Astrocyte (in vitro differentiated cells and primary cell): ENCODE measurements at regions not wholly inside any gene's neighbourhood (a gene's known extent, or its start where the extent isn't known, plus 50 kb on each side); places are given as distances from the start of the nearest gene placed in this dataset.
"Not testable (repeated sequence)": the region's sequence is repeated elsewhere in the genome, so short reads cannot be mapped to it uniquely, and the experiment has no call there.

ENCODE experiments used
- DNase-seq: peaks from one replicate; pipeline ENCODE4 v3.0.0-alpha.2; 2010; ENCODE audit warnings: low read depth
- FAIRE-seq: peaks from 2 replicates; lab custom pipeline; 2011; peaks lifted over from hg19 to GRCh38; lab: Jason Lieb, UNC
- H2AFZ ChIP-seq: 2 replicates; pipeline ENCODE4 v1.6.0; 2012; ENCODE audit warnings: low read depth, low read length, inconsistent platforms
- H3K27ac ChIP-seq: 2 replicates; pipeline ENCODE4 v1.5.1; 2011; ENCODE audit warnings: low read depth, low read length, inconsistent platforms
- H3K27me3 ChIP-seq: 2 replicates; pipeline ENCODE4 v1.6.0; 2011; ENCODE audit warnings: low read length, inconsistent platforms; ENCODE audit not compliant: insufficient read depth
- H3K36me3 ChIP-seq: 2 replicates; pipeline ENCODE4 v1.5.1; 2011; ENCODE audit warnings: low read length, inconsistent platforms; ENCODE audit not compliant: insufficient read depth
- H3K4me1 ChIP-seq: 2 replicates; pipeline ENCODE4 v1.5.1; 2011; ENCODE audit warnings: low read length, inconsistent platforms; ENCODE audit not compliant: insufficient read depth
- H3K4me2 ChIP-seq: 2 replicates; pipeline ENCODE4 v1.6.0; 2012; ENCODE audit warnings: low read length, inconsistent platforms
- H3K4me3 ChIP-seq: 2 replicates; pipeline ENCODE4 v1.5.1; 2011; ENCODE audit warnings: low read depth, mild to moderate bottlenecking, low read length, inconsistent platforms; ENCODE audit not compliant: insufficient read depth
- H3K79me2 ChIP-seq: 2 replicates; pipeline ENCODE4 v1.6.0; 2012; ENCODE audit warnings: mild to moderate bottlenecking, low read length, inconsistent platforms; ENCODE audit not compliant: insufficient read depth
- H3K9ac ChIP-seq: 2 replicates; pipeline ENCODE4 v1.6.0; 2012; ENCODE audit warnings: mild to moderate bottlenecking, low read length, inconsistent platforms
- H3K9me3 ChIP-seq: 2 replicates; pipeline ENCODE4 v1.5.1; 2012; ENCODE audit warnings: low read depth, mild to moderate bottlenecking, low read length, inconsistent platforms; ENCODE audit not compliant: insufficient read depth
- H4K20me1 ChIP-seq: 2 replicates; pipeline ENCODE4 v1.6.0; 2012; ENCODE audit warnings: low read length, inconsistent platforms; ENCODE audit not compliant: insufficient read depth
- H3K27ac Mint-ChIP-seq: one replicate; pipeline ENCODE4 v1.8.0; 2021; ENCODE audit warnings: mild to moderate bottlenecking, mixed read lengths; ENCODE audit not compliant: unreplicated experiment
- H3K27me3 Mint-ChIP-seq: one replicate; pipeline ENCODE4 v1.8.0; 2021; ENCODE audit warnings: low read depth, mixed read lengths; ENCODE audit not compliant: unreplicated experiment
- H3K36me3 Mint-ChIP-seq: one replicate; pipeline ENCODE4 v1.8.0; 2021; ENCODE audit warnings: low read depth, mixed read lengths; ENCODE audit not compliant: unreplicated experiment
- H3K4me1 Mint-ChIP-seq: one replicate; pipeline ENCODE4 v1.8.0; 2021; ENCODE audit warnings: low read depth, mixed read lengths; ENCODE audit not compliant: unreplicated experiment
- H3K4me3 Mint-ChIP-seq: one replicate; pipeline ENCODE4 v1.8.0; 2021; ENCODE audit warnings: mild to moderate bottlenecking, moderate library complexity, mixed read lengths; ENCODE audit not compliant: unreplicated experiment
- H3K9me3 Mint-ChIP-seq: one replicate; pipeline ENCODE4 v1.8.0; 2021; ENCODE audit warnings: mild to moderate bottlenecking, mixed read lengths; ENCODE audit not compliant: unreplicated experiment
- CTCF ChIP-seq: IDR thresholded peaks from 2 replicates; pipeline ENCODE4 v1.5.1; 2011; ENCODE audit warnings: low read depth, mild to moderate bottlenecking, inconsistent platforms, low read length, moderate library complexity; ENCODE audit not compliant: insufficient read depth
- EZH2 ChIP-seq: IDR thresholded peaks from 2 replicates; pipeline ENCODE4 v1.6.1; 2012; ENCODE audit warnings: mild to moderate bottlenecking, low read length, inconsistent platforms; ENCODE audit not compliant: insufficient read depth

- Mint-ChIP-seq H3K4me3 (no peak overlapping the region), H3K4me1 (no peaks in the 10 kb centered on the region), H3K27ac (no peak overlapping the region), H3K9me3 (no peaks in the 10 kb centered on the region), H3K36me3 (no peaks in the 10 kb centered on the region), H3K27me3 (no peaks in the 10 kb centered on the region)
- Histone ChIP-seq H3K27ac (no peak overlapping the region), H4K20me1 (no peaks in the 10 kb centered on the region), H3K9me3 (no peaks in the 10 kb centered on the region), H3K9ac (no peak overlapping the region), H3K27me3 (no peaks in the 10 kb centered on the region), H3K36me3 (no peaks in the 10 kb centered on the region), H2AFZ (no peak overlapping the region), H3K4me2 (no peak overlapping the region), H3K4me1 (no peaks in the 10 kb centered on the region), H3K4me3 (no peak overlapping the region), H3K79me2 (no peaks in the 10 kb centered on the region)
- TF ChIP-seq CTCF (no peak), EZH2 (no peak)
- FAIRE-seq: no peak
- DNase-seq: no peak
Observed at GRCh38 chr14:21910260-21910659, 236.6 kb upstream of the OR4E1 start.

- Histone ChIP-seq H3K4me2 (no peak overlapping the region), H3K36me3 (no peaks in the 10 kb centered on the region), H3K27ac (no peak overlapping the region), H3K27me3 (no peaks in the 10 kb centered on the region), H2AFZ (no peak overlapping the region), H3K9me3 (no peaks in the 10 kb centered on the region), H4K20me1 (no peaks in the 10 kb centered on the region), H3K79me2 (no peaks in the 10 kb centered on the region), H3K9ac (no peak overlapping the region), H3K4me1 (no peaks in the 10 kb centered on the region), H3K4me3 (no peak overlapping the region)
- DNase-seq (no peak), FAIRE-seq (no peak)
- H3K27ac Mint-ChIP-seq: no peak overlapping the region
- no peaks in the 10 kb centered on the region for H3K36me3 Mint-ChIP-seq
- no peaks in the 10 kb centered on the region for H3K27me3 Mint-ChIP-seq
- TF ChIP-seq CTCF (peak; percentile 23), EZH2 (no peak)
- H3K9me3 Mint-ChIP-seq: peaks cover 3% of the 10 kb centered on the region
- no peak overlapping the region for H3K4me3 Mint-ChIP-seq
- no peaks in the 10 kb centered on the region for H3K4me1 Mint-ChIP-seq
Observed at GRCh38 chr14:21902561-21903181, 229.1 kb upstream of the OR4E1 start.

- not testable (repeated sequence) for H3K27ac ChIP-seq, DNase-seq, H2AFZ ChIP-seq, H4K20me1 ChIP-seq, H3K9ac ChIP-seq, H3K36me3 ChIP-seq, H3K4me3 ChIP-seq, H3K4me1 Mint-ChIP-seq, H3K4me2 ChIP-seq, H3K27ac Mint-ChIP-seq, H3K36me3 Mint-ChIP-seq, H3K9me3 Mint-ChIP-seq, H3K79me2 ChIP-seq, H3K27me3 ChIP-seq, FAIRE-seq, H3K9me3 ChIP-seq, H3K4me1 ChIP-seq, H3K27me3 Mint-ChIP-seq, H3K4me3 Mint-ChIP-seq
Observed at GRCh38 chr14:21894898-21895194, 221.2 kb upstream of the OR4E1 start.
